ENCODE measurements at regions not wholly inside any gene's neighbourhood (a gene's known extent, or its start where the extent isn't known, plus 50 kb on each side); places are given as distances from the start of the nearest gene placed in this dataset.

- no peaks in the 10 kb centered on the region for H3K4me1 ChIP-seq (ENCODE audit: control insufficient read depth, extremely low read depth, insufficient read depth, low read length)
- H3K4me2 ChIP-seq (ENCODE audit: extremely low read depth, insufficient read depth, low read length): no peak overlapping the region
- H3K9ac ChIP-seq (ENCODE audit: insufficient read depth, low read length): no peak overlapping the region
- H3K9me3 ChIP-seq (ENCODE audit: control insufficient read depth, insufficient read depth, low read depth, low read length): no peaks in the 10 kb centered on the region
- H3K4me3 ChIP-seq (replicated peaks in 1 of 4; ENCODE audit: control extremely low read depth in 1 of 4, insufficient read depth in 1 of 4, low read depth in 3 of 4, low read length in 4 of 4): no peak overlapping the region
- no peak for DNase-seq (ENCODE audit: low read depth in 2 of 2)
- H4K20me1 ChIP-seq (ENCODE audit: control insufficient read depth, extremely low read depth, insufficient read depth, low read length): no peaks in the 10 kb centered on the region
- no peaks in the 10 kb centered on the region for H3K36me3 ChIP-seq (ENCODE audit: control insufficient read depth, insufficient read depth, low read length)
- no peak overlapping the region for H3K27ac ChIP-seq (ENCODE audit: insufficient read depth, low read length)
- no peaks in the 10 kb centered on the region for H3K27me3 ChIP-seq (ENCODE audit: control insufficient read depth, insufficient read depth, low read length)
- no peak for TF ChIP-seq CTCF (conservative IDR thresholded peaks at IDR 0.05 in 1 of 2, IDR thresholded peaks at IDR 0.05 in 1 of 2; ENCODE audit: low read depth in 1 of 2, low read length in 2 of 2)
- no peak for TF ChIP-seq EZH2 (IDR thresholded peaks at IDR 0.05; ENCODE audit: low read length, missing control alignments)
- no peaks in the 10 kb centered on the region for H3K79me2 ChIP-seq (ENCODE audit: control insufficient read depth, insufficient read depth, low read length)
- H2AFZ ChIP-seq (ENCODE audit: low read length): no peak overlapping the region
Observed at GRCh38 chr3:102339671-102340070, 95.1 kb upstream of the ZPLD1 start.

GRCh38 chr3:102346897-102347296 lies 87.9 kb upstream of the ZPLD1 start:
- no peaks in the 10 kb centered on the region for H3K9me3 ChIP-seq (ENCODE audit: control insufficient read depth, insufficient read depth, low read depth, low read length)
- TF ChIP-seq CTCF (conservative IDR thresholded peaks at IDR 0.05 in 1 of 2, IDR thresholded peaks at IDR 0.05 in 1 of 2; ENCODE audit: low read depth in 1 of 2, low read length in 2 of 2): no peak
- TF ChIP-seq EZH2 (IDR thresholded peaks at IDR 0.05; ENCODE audit: low read length, missing control alignments): no peak
- H3K36me3 ChIP-seq (ENCODE audit: control insufficient read depth, insufficient read depth, low read length): no peaks in the 10 kb centered on the region
- H3K9ac ChIP-seq (ENCODE audit: insufficient read depth, low read length): no peak overlapping the region
- no peak overlapping the region for H3K27ac ChIP-seq (ENCODE audit: insufficient read depth, low read length)
- no peak overlapping the region for H3K4me3 ChIP-seq (replicated peaks in 1 of 4; ENCODE audit: control extremely low read depth in 1 of 4, insufficient read depth in 1 of 4, low read depth in 3 of 4, low read length in 4 of 4)
- no peaks in the 10 kb centered on the region for H3K4me1 ChIP-seq (ENCODE audit: control insufficient read depth, extremely low read depth, insufficient read depth, low read length)
- H2AFZ ChIP-seq (ENCODE audit: low read length): no peak overlapping the region
- no peaks in the 10 kb centered on the region for H4K20me1 ChIP-seq (ENCODE audit: control insufficient read depth, extremely low read depth, insufficient read depth, low read length)
- no peaks in the 10 kb centered on the region for H3K27me3 ChIP-seq (ENCODE audit: control insufficient read depth, insufficient read depth, low read length)
- no peaks in the 10 kb centered on the region for H3K79me2 ChIP-seq (ENCODE audit: control insufficient read depth, insufficient read depth, low read length)
- no peak for DNase-seq (ENCODE audit: low read depth in 2 of 2)
- H3K4me2 ChIP-seq (ENCODE audit: extremely low read depth, insufficient read depth, low read length): no peak overlapping the region

- Histone ChIP-seq H4K20me1 (ENCODE audit: control insufficient read depth, extremely low read depth, insufficient read depth, low read length) (no peaks in the 10 kb centered on the region), H3K9me3 (ENCODE audit: control insufficient read depth, insufficient read depth, low read depth, low read length) (no peaks in the 10 kb centered on the region), H3K79me2 (ENCODE audit: control insufficient read depth, insufficient read depth, low read length) (no peaks in the 10 kb centered on the region), H3K4me3 (replicated peaks in 1 of 4; ENCODE audit: control extremely low read depth in 1 of 4, insufficient read depth in 1 of 4, low read depth in 3 of 4, low read length in 4 of 4) (no peak overlapping the region), H3K27ac (ENCODE audit: insufficient read depth, low read length) (no peak overlapping the region), H3K36me3 (ENCODE audit: control insufficient read depth, insufficient read depth, low read length) (no peaks in the 10 kb centered on the region), H3K9ac (ENCODE audit: insufficient read depth, low read length) (no peak overlapping the region), H3K27me3 (ENCODE audit: control insufficient read depth, insufficient read depth, low read length) (no peaks in the 10 kb centered on the region), H2AFZ (ENCODE audit: low read length) (no peak overlapping the region), H3K4me1 (ENCODE audit: control insufficient read depth, extremely low read depth, insufficient read depth, low read length) (no peaks in the 10 kb centered on the region), H3K4me2 (ENCODE audit: extremely low read depth, insufficient read depth, low read length) (no peak overlapping the region)
- DNase-seq (ENCODE audit: low read depth in 2 of 2): no peak
- no peak for TF ChIP-seq CTCF (conservative IDR thresholded peaks at IDR 0.05 in 1 of 2, IDR thresholded peaks at IDR 0.05 in 1 of 2; ENCODE audit: low read depth in 1 of 2, low read length in 2 of 2)
- no peak for TF ChIP-seq EZH2 (IDR thresholded peaks at IDR 0.05; ENCODE audit: low read length, missing control alignments)
Observed at GRCh38 chr3:102348904-102349303, 85.9 kb upstream of the ZPLD1 start.

All from fibroblast of lung (primary cell).